Mesenchymal stem cell (in vitro differentiated cells and primary cell): ENCODE measurements at regions not wholly inside any gene's neighbourhood (a gene's known extent, or its start where the extent isn't known, plus 50 kb on each side); places are given as distances from the start of the nearest gene placed in this dataset.

ENCODE experiments used
- DNase-seq: peaks from one replicate; pipeline ENCODE4 v3.0.0-alpha.2; 2013
- H2AFZ ChIP-seq: one replicate; pipeline ENCODE4 v1.6.1; 2013; ENCODE audit warnings: low read depth, mild to moderate bottlenecking, control low read depth, inconsistent platforms, low read length, moderate library complexity
- H2AK5ac ChIP-seq: 2 replicates; pipeline ENCODE4 v1.6.1; 2013; ENCODE audit warnings: low read length, moderate library complexity, mild to moderate bottlenecking, inconsistent platforms; ENCODE audit not compliant: severe bottlenecking
- H2BK120ac ChIP-seq: one replicate; pipeline ENCODE4 v1.6.1; 2013; ENCODE audit warnings: low read depth, mild to moderate bottlenecking, inconsistent platforms, low read length, moderate library complexity
- H2BK12ac ChIP-seq, 2 experiments: one replicate each; pipeline ENCODE4 v1.6.1; 2013; ENCODE audit warnings: inconsistent platforms in 2 of 2, low read length in 2 of 2, mild to moderate bottlenecking in 2 of 2, moderate library complexity in 2 of 2, control low read depth in 1 of 2
- H2BK15ac ChIP-seq: one replicate; pipeline ENCODE4 v1.6.1; 2013; ENCODE audit warnings: mild to moderate bottlenecking, low read depth, inconsistent platforms; ENCODE audit not compliant: poor library complexity, severe bottlenecking
- H2BK5ac ChIP-seq: 2 replicates; pipeline ENCODE4 v1.6.1; 2013; ENCODE audit warnings: low read depth, mild to moderate bottlenecking, low read length, control low read depth, inconsistent platforms; ENCODE audit not compliant: poor library complexity, severe bottlenecking
- H3K14ac ChIP-seq, 2 experiments: one replicate each; pipeline ENCODE4 v1.6.1; 2013; ENCODE audit warnings: inconsistent platforms in 2 of 2, low read length in 2 of 2, control low read depth in 1 of 2, mild to moderate bottlenecking in 1 of 2, moderate library complexity in 1 of 2
- H3K18ac ChIP-seq, 2 experiments: one replicate each; pipeline ENCODE4 v1.6.1; 2013; ENCODE audit warnings: inconsistent platforms in 2 of 2, low read length in 2 of 2, control low read depth in 1 of 2, low read depth in 1 of 2, mild to moderate bottlenecking in 1 of 2
- H3K23ac ChIP-seq, 2 experiments: one replicate each; pipeline ENCODE4 v1.6.1; 2013; ENCODE audit warnings: inconsistent platforms in 2 of 2, low read length in 2 of 2, mild to moderate bottlenecking in 2 of 2, moderate library complexity in 2 of 2, control low read depth in 1 of 2
- H3K27ac ChIP-seq: 2 replicates; pipeline ENCODE4 v1.5.1; 2013; ENCODE audit warnings: mild to moderate bottlenecking, moderate library complexity, low read length, control low read depth, inconsistent platforms; ENCODE audit not compliant: poor library complexity, severe bottlenecking
- H3K27me3 ChIP-seq, 2 experiments: 2 replicates each; pipeline versions ENCODE4 v1.6.1 to v1.7.0; 2013; ENCODE audit warnings: low read length in 2 of 2, mild to moderate bottlenecking in 2 of 2, moderate library complexity in 2 of 2, control low read depth in 1 of 2, inconsistent platforms in 1 of 2; ENCODE audit not compliant: control insufficient read depth in 1 of 2, insufficient read depth in 1 of 2
- H3K36me3 ChIP-seq, 2 experiments: 2 replicates each; pipeline versions ENCODE4 v1.6.1 to v1.7.0; 2013; ENCODE audit warnings: low read length in 2 of 2, control low read depth in 1 of 2, inconsistent platforms in 1 of 2, low read depth in 1 of 2, mild to moderate bottlenecking in 1 of 2; ENCODE audit not compliant: insufficient read depth in 2 of 2, control insufficient read depth in 1 of 2
- H3K4ac ChIP-seq, 2 experiments: one replicate each; pipeline ENCODE4 v1.6.1; 2013; ENCODE audit warnings: inconsistent platforms in 2 of 2, low read length in 2 of 2, mild to moderate bottlenecking in 2 of 2, moderate library complexity in 2 of 2, control low read depth in 1 of 2, low read depth in 1 of 2
- H3K4me1 ChIP-seq: 2 replicates; pipeline ENCODE4 v1.6.1; 2013; ENCODE audit warnings: low read depth, low read length, control low read depth; ENCODE audit not compliant: control insufficient read depth, insufficient read depth
- H3K4me2 ChIP-seq: 2 replicates; pipeline ENCODE4 v1.6.1; 2013; ENCODE audit warnings: low read length, mild to moderate bottlenecking, inconsistent platforms; ENCODE audit not compliant: poor library complexity, severe bottlenecking
- H3K4me3 ChIP-seq, 2 experiments: 2 replicates each; pipeline versions ENCODE4 v1.5.1 to v1.7.0; 2013; ENCODE audit warnings: low read length in 2 of 2, mild to moderate bottlenecking in 2 of 2, control low read depth in 1 of 2, low read depth in 1 of 2; ENCODE audit not compliant: insufficient read depth in 1 of 2
- H3K79me1 ChIP-seq: replicated peaks from 2 replicates; pipeline ENCODE4 v1.6.1; 2013; ENCODE audit warnings: mild to moderate bottlenecking, control low read depth, low read length, inconsistent platforms; ENCODE audit not compliant: poor library complexity, severe bottlenecking
- H3K9ac ChIP-seq: 2 replicates; pipeline ENCODE4 v1.7.0; 2013; ENCODE audit warnings: mild to moderate bottlenecking, low read length, moderate library complexity
- H3K9me3 ChIP-seq: 2 replicates; pipeline ENCODE4 v1.7.0; 2013; ENCODE audit warnings: mild to moderate bottlenecking, low read length; ENCODE audit not compliant: control insufficient read depth
- H4K8ac ChIP-seq: one replicate; pipeline ENCODE4 v1.6.1; 2013; ENCODE audit warnings: inconsistent platforms, mild to moderate bottlenecking, low read length, moderate library complexity
- H4K91ac ChIP-seq: one replicate; pipeline ENCODE4 v1.6.1; 2013; ENCODE audit warnings: mild to moderate bottlenecking, low read length, inconsistent platforms
- WGBS: methylation state at CpG from one replicate; pipeline ENCODE4 v1.1.7; 2013; ENCODE audit warnings: mixed read lengths; 5-methylcytosine and 5-hydroxymethylcytosine counted together

DNA sequence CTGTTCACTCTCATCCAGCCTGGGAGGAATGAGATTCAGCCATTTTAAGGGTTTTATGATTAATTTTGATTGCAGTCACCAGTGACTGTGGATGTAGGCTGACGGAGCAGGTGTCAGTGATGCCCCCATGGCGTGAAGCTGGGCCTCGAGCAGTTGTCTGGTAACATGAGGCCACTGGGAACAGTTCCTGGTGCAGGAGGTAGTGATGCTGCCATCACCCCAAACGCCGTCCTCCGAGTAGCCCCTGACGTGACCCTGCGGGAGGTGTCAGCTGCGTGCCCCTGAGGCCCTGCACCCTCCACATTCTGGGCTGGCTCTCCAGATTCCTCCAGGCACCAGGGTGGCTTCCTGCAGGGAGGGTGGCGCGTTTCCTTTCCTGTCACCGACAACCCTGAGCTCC is 277.2 kb downstream of the TEX29 start:
- H3K27ac ChIP-seq, result no peak overlapping the region
- no peak overlapping the region for H2AK5ac ChIP-seq
- no peak overlapping the region for H3K4me2 ChIP-seq
- 79% methylated on average over 12 of the region's 12 CpGs for WGBS
- no peak overlapping the region for H3K4ac ChIP-seq
- no peak overlapping the region for H4K91ac ChIP-seq
- H3K23ac ChIP-seq, result no peak overlapping the region
- no peak overlapping the region for H3K4me3 ChIP-seq
- H3K79me1 ChIP-seq, result no peaks in the 10 kb centered on the region
- no peaks in the 10 kb centered on the region for H3K4me1 ChIP-seq
- no peaks in the 10 kb centered on the region for H3K36me3 ChIP-seq
- H2BK12ac ChIP-seq, result no peak overlapping the region
- H3K18ac ChIP-seq, result no peak overlapping the region
- H3K27me3 ChIP-seq, result no peaks in the 10 kb centered on the region
- no peak overlapping the region for H2BK15ac ChIP-seq
- H4K8ac ChIP-seq, result no peak overlapping the region
- no peaks in the 10 kb centered on the region for H3K9me3 ChIP-seq
- H3K14ac ChIP-seq, result no peak overlapping the region
- H2BK5ac ChIP-seq, result no peak overlapping the region
- H2BK120ac ChIP-seq, result no peak overlapping the region
- DNase-seq, result no peak
- no peak overlapping the region for H2AFZ ChIP-seq
- H3K9ac ChIP-seq, result no peak overlapping the region

DNA sequence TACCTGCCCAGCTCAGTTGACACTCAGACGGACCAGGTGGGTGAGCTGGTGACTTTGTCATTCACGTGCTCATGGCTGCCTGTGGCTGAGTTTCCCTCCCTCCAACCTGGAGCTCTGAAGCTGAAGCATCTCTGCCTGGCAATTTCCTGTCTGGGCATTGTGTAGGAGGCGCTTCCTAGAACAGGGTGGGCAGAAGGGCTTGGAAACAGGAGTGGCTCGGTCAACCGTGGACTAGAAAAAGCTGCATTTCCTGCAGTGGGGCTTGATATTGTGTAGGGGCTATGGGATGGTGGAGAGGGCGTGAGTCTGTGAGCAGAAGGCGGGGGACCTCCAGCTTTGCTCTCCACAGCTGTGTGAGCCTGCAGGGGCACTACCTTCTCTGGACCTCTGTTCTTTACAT is 278.3 kb downstream of the TEX29 start:
- Histone ChIP-seq H3K23ac (no peak overlapping the region), H3K9me3 (no peaks in the 10 kb centered on the region)
- 74% methylated on average over 7 of the region's 7 CpGs for WGBS

DNA sequence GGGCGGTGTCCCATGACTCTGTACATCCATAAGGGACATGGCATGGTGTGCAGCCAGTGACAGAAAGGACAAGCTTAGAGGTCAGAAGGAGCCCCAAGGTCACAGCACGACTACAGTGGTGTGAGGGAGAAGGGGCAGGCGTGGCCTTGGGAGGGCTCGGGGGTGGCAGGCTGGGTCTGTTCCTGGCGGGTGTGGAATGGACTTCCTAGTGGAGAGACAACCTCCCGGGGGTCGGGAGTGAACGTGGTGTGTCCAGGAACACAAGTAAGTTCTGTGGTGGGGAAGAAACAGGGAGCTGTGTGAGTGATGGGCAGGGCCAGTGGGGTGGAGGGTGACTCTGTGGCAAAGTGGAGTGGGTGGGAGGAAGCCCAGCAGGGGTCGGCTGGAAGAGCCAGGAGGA is 279.3 kb downstream of the TEX29 start:
- Histone ChIP-seq H3K4me2 (no peak overlapping the region), H2BK120ac (no peak overlapping the region), H3K36me3 (no peaks in the 10 kb centered on the region), H4K91ac (no peak overlapping the region), H4K8ac (no peak overlapping the region), H2BK12ac (no peak overlapping the region), H3K9me3 (no peaks in the 10 kb centered on the region), H3K4ac (no peak overlapping the region), H2BK15ac (no peak overlapping the region), H2BK5ac (no peak overlapping the region), H2AFZ (no peak overlapping the region), H2AK5ac (no peak overlapping the region), H3K18ac (no peak overlapping the region), H3K4me3 (no peak overlapping the region), H3K79me1 (no peaks in the 10 kb centered on the region), H3K27ac (no peak overlapping the region), H3K14ac (no peak overlapping the region), H3K27me3 (no peaks in the 10 kb centered on the region), H3K4me1 (no peaks in the 10 kb centered on the region), H3K23ac (no peak overlapping the region), H3K9ac (no peak overlapping the region)
- 68% methylated on average over 9 of the region's 9 CpGs for WGBS
- no peak for DNase-seq

More for the DNA sequence above, 278.3 kb downstream of the TEX29 start:
- no peak overlapping the region for H2AK5ac ChIP-seq
- no peak overlapping the region for H2BK120ac ChIP-seq
- no peaks in the 10 kb centered on the region for H3K27me3 ChIP-seq
- no peak overlapping the region for H4K91ac ChIP-seq
- H4K8ac ChIP-seq, result no peak overlapping the region
- no peak overlapping the region for H2AFZ ChIP-seq
- H2BK5ac ChIP-seq, result no peak overlapping the region
- no peak overlapping the region for H2BK15ac ChIP-seq
- H3K14ac ChIP-seq, result no peak overlapping the region
- no peaks in the 10 kb centered on the region for H3K36me3 ChIP-seq
- no peak overlapping the region for H3K4ac ChIP-seq
- H3K4me2 ChIP-seq, result no peak overlapping the region
- no peak overlapping the region for H3K9ac ChIP-seq
- DNase-seq, result no peak
- no peaks in the 10 kb centered on the region for H3K4me1 ChIP-seq
- H3K18ac ChIP-seq, result no peak overlapping the region
- no peak overlapping the region for H3K27ac ChIP-seq
- no peak overlapping the region for H2BK12ac ChIP-seq
- H3K79me1 ChIP-seq, result no peaks in the 10 kb centered on the region
- no peak overlapping the region for H3K4me3 ChIP-seq

DNA sequence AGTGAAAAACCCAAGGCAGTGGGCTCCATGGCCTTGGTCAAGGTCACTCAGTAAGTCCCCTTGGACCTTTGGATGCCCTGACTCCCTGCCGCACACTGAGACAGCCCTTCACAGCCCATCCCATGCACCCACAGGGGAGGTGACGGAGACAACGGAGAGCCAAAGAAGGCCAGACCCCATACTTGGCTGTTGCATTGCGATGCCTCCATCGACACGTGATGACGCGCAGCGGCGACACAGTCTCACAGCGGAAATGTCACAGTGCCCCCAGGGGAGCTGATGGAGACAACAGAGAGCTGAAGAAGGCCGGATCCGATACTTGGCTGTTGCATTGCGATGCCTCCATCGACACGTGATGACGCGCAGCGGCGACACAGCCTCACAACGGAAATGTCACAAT is 282.4 kb downstream of the TEX29 start:
- 89% methylated on average over 21 of the region's 21 CpGs for WGBS

More for the DNA sequence above, 282.4 kb downstream of the TEX29 start:
- H3K27ac ChIP-seq, result no peak overlapping the region
- H2AFZ ChIP-seq, result no peak overlapping the region
- H3K14ac ChIP-seq, result no peak overlapping the region
- H2BK5ac ChIP-seq, result no peak overlapping the region
- H3K23ac ChIP-seq, result no peak overlapping the region
- no peaks in the 10 kb centered on the region for H3K36me3 ChIP-seq
- H2BK120ac ChIP-seq, result no peak overlapping the region
- no peak overlapping the region for H3K4me2 ChIP-seq
- no peak overlapping the region for H3K4me3 ChIP-seq
- no peak overlapping the region for H3K18ac ChIP-seq
- no peak overlapping the region for H2AK5ac ChIP-seq
- no peak overlapping the region for H2BK15ac ChIP-seq
- H3K4ac ChIP-seq, result no peak overlapping the region
- no peak overlapping the region for H2BK12ac ChIP-seq
- H3K79me1 ChIP-seq, result no peaks in the 10 kb centered on the region
- DNase-seq, result no peak
- no peak overlapping the region for H4K91ac ChIP-seq
- H3K27me3 ChIP-seq, result no peaks in the 10 kb centered on the region
- H3K4me1 ChIP-seq, result no peaks in the 10 kb centered on the region
- no peaks in the 10 kb centered on the region for H3K9me3 ChIP-seq
- no peak overlapping the region for H4K8ac ChIP-seq
- no peak overlapping the region for H3K9ac ChIP-seq
